ENCODE measurements at regions not wholly inside any gene's neighbourhood (a gene's known extent, or its start where the extent isn't known, plus 50 kb on each side); places are given as distances from the start of the nearest gene placed in this dataset.

DNA sequence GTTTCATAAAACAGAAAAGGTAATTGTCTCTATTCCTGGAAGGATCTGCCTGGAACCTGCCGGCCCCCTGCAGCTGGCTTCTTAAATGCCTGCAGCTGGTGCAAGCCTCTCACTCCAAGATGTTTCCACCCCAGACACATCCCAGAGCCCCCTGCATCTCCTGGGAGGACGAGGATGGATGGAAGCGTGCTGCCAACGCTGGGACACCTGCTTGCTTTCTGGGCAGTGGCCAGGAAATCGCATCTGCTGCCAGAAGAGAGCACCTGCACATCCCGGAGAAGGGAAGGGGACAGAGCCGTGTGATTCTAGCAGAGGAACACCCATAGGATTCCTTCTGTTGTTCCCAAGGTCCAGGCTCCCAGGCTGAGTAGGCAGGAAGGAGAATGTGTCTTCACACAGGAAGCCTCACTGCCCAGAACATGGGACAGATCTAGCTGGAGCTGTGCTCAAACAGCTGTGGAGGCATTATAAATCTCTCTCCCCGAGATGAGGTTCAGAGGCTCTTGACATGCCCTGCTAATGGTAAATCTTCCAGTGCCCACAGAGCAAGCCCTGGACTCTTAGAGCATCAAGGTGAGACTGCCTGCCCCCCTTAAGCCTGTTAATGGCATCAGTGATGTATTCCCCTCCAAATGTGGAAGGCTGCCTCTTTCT, 138.8 kb upstream of the MAP1LC3B2 start:
- TF ChIP-seq CTCF (IDR thresholded peaks at IDR 0.05) (no peak), POLR2A (IDR thresholded peaks at IDR 0.05) (no peak)

All from right lobe of liver (tissue), 4 donors.